ENCODE measurements at regions not wholly inside any gene's neighbourhood (a gene's known extent, or its start where the extent isn't known, plus 50 kb on each side); places are given as distances from the start of the nearest gene placed in this dataset.
"Not testable (repeated sequence)": the region's sequence is repeated elsewhere in the genome, so short reads cannot be mapped to it uniquely, and the experiment has no call there.

GRCh38 chr6:167392631-167393316, 67.9 kb downstream of the TTLL2 start:
- no peak for DNase-seq

- no peak for DNase-seq
Observed at GRCh38 chr6:167393731-167394130, 68.8 kb downstream of the TTLL2 start.

GRCh38 chr6:167394339-167394738, 69.5 kb downstream of the TTLL2 start:
- no peak for DNase-seq

GRCh38 chr6:167394820-167395219, 69.9 kb downstream of the TTLL2 start:
- no peak for DNase-seq

- no peak for DNase-seq
Observed at GRCh38 chr6:167396068-167396658, 71.3 kb downstream of the TTLL2 start.

GRCh38 chr6:167396659-167397490, 72.0 kb downstream of the TTLL2 start:
- DNase-seq, result no peak

- no peak for DNase-seq
Observed at GRCh38 chr6:167397712-167398111, 72.8 kb downstream of the TTLL2 start.

- DNase-seq, result no peak
Observed at GRCh38 chr6:167398214-167399050, 73.5 kb downstream of the TTLL2 start.

GRCh38 chr6:167399051-167399387, 74.1 kb downstream of the TTLL2 start:
- no peak for DNase-seq

- DNase-seq, result no peak
Observed at GRCh38 chr6:167399599-167399998, 74.7 kb downstream of the TTLL2 start.

- no peak for DNase-seq
Observed at GRCh38 chr6:167400482-167401138, 75.7 kb downstream of the TTLL2 start.

- DNase-seq, result no peak
Observed at GRCh38 chr6:167401525-167402194, 76.8 kb downstream of the TTLL2 start.

- no peak for DNase-seq
Observed at GRCh38 chr6:167402195-167402686, 77.4 kb downstream of the TTLL2 start.

- DNase-seq, result no peak
Observed at GRCh38 chr6:167403427-167403826, 78.5 kb downstream of the TTLL2 start.

GRCh38 chr6:167404385-167405049, 79.6 kb downstream of the TTLL2 start:
- DNase-seq, result no peak

- no peak for DNase-seq
Observed at GRCh38 chr6:167405778-167406532, 81.1 kb downstream of the TTLL2 start.

GRCh38 chr6:167406533-167407238, 81.8 kb downstream of the TTLL2 start:
- not testable (repeated sequence) for DNase-seq

GRCh38 chr6:167407239-167408064, 82.6 kb downstream of the TTLL2 start:
- no peak for DNase-seq
